Mucosa of stomach (tissue), 1 donor: ENCODE measurements at regions not wholly inside any gene's neighbourhood (a gene's known extent, or its start where the extent isn't known, plus 50 kb on each side); places are given as distances from the start of the nearest gene placed in this dataset.

Experiments used
- H3K27me3 ChIP-seq: one replicate; pipeline ENCODE4 v1.7.0; 2013; ENCODE audit warnings: mild to moderate bottlenecking, low read length; ENCODE audit not compliant: control insufficient read depth, insufficient read depth
- H3K36me3 ChIP-seq: one replicate; pipeline ENCODE4 v1.7.0; 2013; ENCODE audit warnings: low read length; ENCODE audit not compliant: control insufficient read depth, insufficient read depth
- H3K4me1 ChIP-seq: one replicate; pipeline ENCODE4 v1.7.0; 2013; ENCODE audit warnings: mild to moderate bottlenecking, low read length; ENCODE audit not compliant: control insufficient read depth, insufficient read depth
- H3K4me3 ChIP-seq: one replicate; pipeline ENCODE4 v1.7.0; 2013; ENCODE audit warnings: low read length
- H3K9ac ChIP-seq: one replicate; pipeline ENCODE4 v1.7.0; 2013; ENCODE audit warnings: mild to moderate bottlenecking, low read length, moderate library complexity
- H3K9me3 ChIP-seq: one replicate; pipeline ENCODE4 v1.7.0; 2013; ENCODE audit warnings: mild to moderate bottlenecking, low read length, moderate library complexity; ENCODE audit not compliant: control insufficient read depth
- donor health status: Pancreatic carcinoma.

- Histone ChIP-seq H3K36me3 (no peaks in the 10 kb centered on the region), H3K4me3 (no peak overlapping the region), H3K9ac (no peak overlapping the region), H3K27me3 (no peaks in the 10 kb centered on the region), H3K4me1 (no peaks in the 10 kb centered on the region), H3K9me3 (no peaks in the 10 kb centered on the region)
Measured at GRCh38 chr1:55352811-55353180, 137.6 kb upstream of the USP24 start.

GRCh38 chr1:55352080-55352810 is 137.1 kb upstream of the USP24 start:
- Histone ChIP-seq H3K27me3 (no peaks in the 10 kb centered on the region), H3K9me3 (no peaks in the 10 kb centered on the region), H3K4me1 (no peaks in the 10 kb centered on the region), H3K9ac (no peak overlapping the region), H3K36me3 (no peaks in the 10 kb centered on the region), H3K4me3 (no peak overlapping the region)

DNA sequence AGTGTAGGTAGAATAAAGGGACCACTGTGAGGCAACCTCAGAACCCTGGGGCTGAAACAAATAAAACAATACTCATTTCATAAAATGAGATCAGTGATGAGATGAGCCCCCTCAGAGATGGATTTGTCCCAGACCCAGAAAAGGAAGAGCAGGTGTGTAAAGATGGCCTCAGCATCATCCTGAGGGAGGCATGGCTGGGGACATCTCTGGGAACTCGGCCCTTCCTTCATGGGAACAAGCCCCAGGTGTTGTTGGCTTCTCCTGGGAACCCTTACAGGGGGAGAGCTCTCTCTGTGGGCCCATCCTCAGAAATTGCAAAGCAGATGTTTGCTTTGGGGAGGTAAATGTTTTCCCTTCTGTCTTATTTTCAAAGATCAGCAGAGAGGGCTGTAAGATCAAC is 133.2 kb upstream of the USP24 start:
- no peaks in the 10 kb centered on the region for H3K36me3 ChIP-seq
- H3K4me1 ChIP-seq = no peaks in the 10 kb centered on the region
- H3K9me3 ChIP-seq = no peaks in the 10 kb centered on the region
- no peak overlapping the region for H3K9ac ChIP-seq
- no peaks in the 10 kb centered on the region for H3K27me3 ChIP-seq
- no peak overlapping the region for H3K4me3 ChIP-seq

GRCh38 chr1:55347866-55348265 is 132.7 kb upstream of the USP24 start:
- Histone ChIP-seq H3K27me3 (no peaks in the 10 kb centered on the region), H3K9me3 (no peaks in the 10 kb centered on the region), H3K4me1 (no peaks in the 10 kb centered on the region), H3K9ac (no peak overlapping the region), H3K36me3 (no peaks in the 10 kb centered on the region), H3K4me3 (no peak overlapping the region)

- Histone ChIP-seq H3K27me3 (no peaks in the 10 kb centered on the region), H3K4me1 (no peaks in the 10 kb centered on the region), H3K4me3 (no peak overlapping the region), H3K36me3 (no peaks in the 10 kb centered on the region), H3K9me3 (no peaks in the 10 kb centered on the region), H3K9ac (no peak overlapping the region)
Measured at GRCh38 chr1:55347041-55347440, 131.9 kb upstream of the USP24 start.

- Histone ChIP-seq H3K4me3 (no peak overlapping the region), H3K27me3 (no peaks in the 10 kb centered on the region), H3K36me3 (no peaks in the 10 kb centered on the region), H3K9ac (no peak overlapping the region), H3K9me3 (no peaks in the 10 kb centered on the region), H3K4me1 (no peaks in the 10 kb centered on the region)
Measured at GRCh38 chr1:55346586-55346985, 131.4 kb upstream of the USP24 start.

- Histone ChIP-seq H3K4me1 (no peaks in the 10 kb centered on the region), H3K36me3 (no peaks in the 10 kb centered on the region), H3K9ac (no peak overlapping the region), H3K27me3 (peaks cover 2% of the 10 kb centered on the region), H3K9me3 (no peaks in the 10 kb centered on the region), H3K4me3 (no peak overlapping the region)
Measured at GRCh38 chr1:55339681-55340080, 124.5 kb upstream of the USP24 start.

DNA sequence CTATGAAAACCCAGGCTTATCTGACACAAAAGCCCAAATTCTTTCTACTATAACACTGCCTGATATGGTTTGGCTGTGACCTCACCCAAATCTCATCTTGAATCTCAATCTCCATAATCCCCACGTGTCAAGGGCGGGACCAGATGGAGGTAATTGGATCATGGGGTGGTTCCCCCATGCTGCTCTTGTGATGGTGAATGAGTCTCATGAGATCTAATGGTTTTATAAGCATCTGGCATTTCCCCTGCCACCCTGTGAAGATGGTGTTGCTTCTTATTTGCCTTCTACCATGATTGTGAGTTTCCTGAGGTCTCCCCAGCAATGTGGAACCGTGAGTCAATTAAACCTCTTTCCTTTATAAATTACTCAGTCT is 123.3 kb upstream of the USP24 start:
- Histone ChIP-seq H3K27me3 (peaks cover 4% of the 10 kb centered on the region), H3K9me3 (no peaks in the 10 kb centered on the region), H3K4me3 (no peak overlapping the region), H3K36me3 (no peaks in the 10 kb centered on the region), H3K9ac (no peak overlapping the region), H3K4me1 (no peaks in the 10 kb centered on the region)

DNA sequence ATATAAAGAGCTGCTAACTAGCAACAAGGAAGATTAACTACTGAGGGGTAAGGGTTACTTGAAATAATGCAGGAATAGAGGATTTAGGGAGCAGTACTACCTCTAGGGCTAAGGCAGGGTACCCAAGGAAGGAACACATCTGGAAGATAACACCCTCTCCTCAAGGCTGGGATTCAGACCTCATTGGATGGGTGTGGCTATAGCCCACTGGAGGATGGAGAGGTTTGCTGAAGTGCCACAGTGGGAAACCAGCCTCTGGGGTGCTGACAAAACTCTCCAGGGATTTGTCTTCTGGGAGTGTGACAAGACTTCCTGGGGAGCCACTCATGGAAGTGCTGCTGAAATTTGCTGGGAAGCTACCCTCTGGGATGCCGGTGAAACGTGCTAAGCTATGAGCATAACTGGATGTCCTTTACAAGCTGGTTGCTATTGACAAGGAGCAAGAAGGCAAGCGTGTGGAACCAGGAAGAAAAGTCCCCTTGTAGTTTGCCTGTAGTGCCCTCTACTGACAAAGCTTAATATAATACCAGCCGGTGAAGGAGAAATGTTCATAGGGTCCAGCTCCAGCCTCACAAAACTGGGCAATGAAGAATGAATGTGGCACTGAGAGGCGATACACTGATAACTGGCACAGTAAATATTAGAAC is 122.8 kb upstream of the USP24 start:
- peaks cover 4% of the 10 kb centered on the region for H3K27me3 ChIP-seq
- H3K36me3 ChIP-seq = no peaks in the 10 kb centered on the region
- no peaks in the 10 kb centered on the region for H3K4me1 ChIP-seq
- H3K9ac ChIP-seq = no peak overlapping the region
- no peaks in the 10 kb centered on the region for H3K9me3 ChIP-seq
- no peak overlapping the region for H3K4me3 ChIP-seq

DNA sequence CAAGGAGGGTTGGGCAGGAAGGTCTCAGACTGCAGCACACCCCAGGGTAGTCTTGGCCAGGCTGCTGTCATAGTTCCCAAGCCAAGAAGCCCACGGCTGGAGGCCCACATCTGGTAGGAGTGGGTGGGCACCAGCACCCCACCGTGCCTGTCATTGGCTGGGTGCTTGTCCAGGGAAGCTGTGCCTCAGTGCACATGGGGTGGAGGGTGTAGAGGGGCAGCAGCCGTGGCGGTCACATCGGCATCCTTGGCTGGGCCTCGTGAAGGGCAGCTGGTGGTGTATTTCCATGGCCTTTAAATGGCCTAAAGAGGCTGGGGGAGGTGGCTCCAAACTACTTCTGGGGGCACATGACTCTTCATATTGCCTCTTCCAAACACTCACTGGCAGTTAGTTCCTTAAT is 119.6 kb upstream of the USP24 start:
- H3K4me1 ChIP-seq = no peaks in the 10 kb centered on the region
- no peaks in the 10 kb centered on the region for H3K36me3 ChIP-seq
- H3K9me3 ChIP-seq = no peaks in the 10 kb centered on the region
- H3K4me3 ChIP-seq = no peak overlapping the region
- peaks cover 4% of the 10 kb centered on the region for H3K27me3 ChIP-seq
- H3K9ac ChIP-seq = no peak overlapping the region

GRCh38 chr1:55334160-55334559 is 119.0 kb upstream of the USP24 start:
- Histone ChIP-seq H3K27me3 (peaks cover 4% of the 10 kb centered on the region), H3K9ac (no peak overlapping the region), H3K9me3 (no peaks in the 10 kb centered on the region), H3K4me1 (no peaks in the 10 kb centered on the region), H3K36me3 (no peaks in the 10 kb centered on the region), H3K4me3 (no peak overlapping the region)

DNA sequence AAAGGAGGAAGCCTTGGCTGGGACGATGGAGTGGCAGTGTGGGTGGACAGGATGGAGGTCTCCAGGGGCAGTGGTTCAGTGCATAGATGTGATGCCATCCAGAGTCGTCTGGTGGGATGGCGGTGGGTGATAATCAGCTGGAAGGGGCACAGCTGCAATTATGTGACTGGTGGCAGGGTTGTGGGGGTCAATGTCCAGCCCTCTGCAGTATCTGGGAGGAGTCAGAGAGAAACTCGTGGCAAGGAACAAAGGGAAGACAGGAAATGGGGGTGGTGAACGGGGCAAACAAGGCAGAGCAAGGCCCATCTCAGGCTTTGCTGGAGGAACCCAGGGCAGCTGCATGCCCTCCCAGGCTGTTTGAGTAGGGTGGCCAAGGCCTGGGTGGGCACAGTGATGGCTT is 118.3 kb upstream of the USP24 start:
- H3K27me3 ChIP-seq = peaks cover 4% of the 10 kb centered on the region

More for the DNA sequence above, 118.3 kb upstream of the USP24 start:
- no peaks in the 10 kb centered on the region for H3K9me3 ChIP-seq
- H3K36me3 ChIP-seq = no peaks in the 10 kb centered on the region
- no peak overlapping the region for H3K9ac ChIP-seq
- H3K4me3 ChIP-seq = no peak overlapping the region
- no peaks in the 10 kb centered on the region for H3K4me1 ChIP-seq
